HG02938 (cell line): ENCODE measurements at regions not wholly inside any gene's neighbourhood (a gene's known extent, or its start where the extent isn't known, plus 50 kb on each side); places are given as distances from the start of the nearest gene placed in this dataset.
"Not testable (repeated sequence)": the region's sequence is repeated elsewhere in the genome, so short reads cannot be mapped to it uniquely, and the experiment has no call there.

Experiments
- ATAC-seq: cut with Tn5 transposase; IDR thresholded peaks from one replicate; pipeline ENCODE4 v1.9.1; 2021; ENCODE audit warnings: mild to moderate bottlenecking, moderate library complexity; ENCODE audit not compliant: unreplicated experiment

DNA sequence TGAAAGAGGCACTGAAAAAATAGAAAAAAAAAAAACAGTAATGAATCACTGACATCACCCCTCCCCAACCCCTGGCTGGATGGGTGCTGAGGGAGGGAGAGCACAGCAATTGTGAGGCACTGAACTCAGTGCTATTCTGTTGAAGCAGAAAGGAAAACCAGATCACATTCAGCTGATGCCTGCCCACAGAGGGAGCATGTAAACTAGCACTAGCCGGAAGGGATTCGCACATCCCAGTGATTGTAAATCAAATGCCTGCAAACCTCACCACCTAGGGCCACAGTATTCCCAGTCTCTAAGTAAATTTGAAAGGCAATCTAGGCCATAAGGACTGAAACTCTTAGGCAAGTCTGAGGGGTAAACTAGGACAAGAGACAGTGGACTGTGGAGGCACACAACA lies 772.0 kb upstream of the CCDC179 start:
- no peak for ATAC-seq

GRCh38 chr11:23644443-23644842 lies 784.2 kb upstream of the CCDC179 start:
- ATAC-seq: no peak

- not testable (repeated sequence) for ATAC-seq
Measured at GRCh38 chr11:23652336-23652735, 792.1 kb upstream of the CCDC179 start.

GRCh38 chr11:23653071-23653675 lies 792.9 kb upstream of the CCDC179 start:
- no peak for ATAC-seq

GRCh38 chr11:23668324-23668723 lies 808.0 kb upstream of the CCDC179 start:
- no peak for ATAC-seq

DNA sequence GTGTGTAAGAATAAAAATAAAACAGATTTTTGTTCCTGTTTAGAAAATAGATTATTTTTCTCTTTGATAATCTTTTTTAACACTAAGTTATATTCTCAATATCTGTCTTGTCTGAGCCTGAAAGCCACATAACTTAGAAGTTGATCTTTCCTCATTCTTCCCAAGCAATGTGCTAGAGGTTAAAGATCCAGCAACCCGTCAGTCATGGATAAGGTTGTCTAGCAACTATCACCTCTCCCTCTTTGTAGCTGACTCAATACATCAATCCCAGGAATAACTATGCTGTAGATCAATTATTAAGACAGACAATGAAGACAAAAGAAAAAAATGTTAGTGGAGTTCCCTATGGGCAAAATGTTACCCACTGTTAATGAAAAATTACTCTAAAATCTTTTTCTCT lies 813.1 kb upstream of the CCDC179 start:
- ATAC-seq: no peak

- ATAC-seq: no peak
Measured at GRCh38 chr11:23674866-23675265, 814.6 kb upstream of the CCDC179 start.

DNA sequence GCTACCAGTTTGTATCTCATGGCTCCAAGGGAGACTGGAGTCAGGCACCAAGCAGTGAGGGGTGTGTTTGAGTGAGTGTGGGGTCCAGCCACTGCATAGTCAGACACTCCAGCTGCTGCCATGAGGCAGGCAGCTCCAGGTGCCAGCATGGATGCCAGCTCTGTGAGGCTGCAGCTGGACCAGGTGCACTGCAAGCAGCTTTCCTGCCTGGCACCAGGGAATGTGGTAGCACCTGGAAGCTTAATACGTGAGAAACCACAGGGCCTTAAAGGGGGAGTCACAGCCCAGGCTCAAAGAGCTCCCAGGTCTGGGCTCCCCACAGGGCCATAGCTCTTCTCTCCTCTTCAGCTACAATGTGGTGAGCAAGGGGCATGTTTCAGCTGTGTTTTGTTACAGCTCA lies 817.8 kb upstream of the LUZP2 start:
- ATAC-seq: no peak

DNA sequence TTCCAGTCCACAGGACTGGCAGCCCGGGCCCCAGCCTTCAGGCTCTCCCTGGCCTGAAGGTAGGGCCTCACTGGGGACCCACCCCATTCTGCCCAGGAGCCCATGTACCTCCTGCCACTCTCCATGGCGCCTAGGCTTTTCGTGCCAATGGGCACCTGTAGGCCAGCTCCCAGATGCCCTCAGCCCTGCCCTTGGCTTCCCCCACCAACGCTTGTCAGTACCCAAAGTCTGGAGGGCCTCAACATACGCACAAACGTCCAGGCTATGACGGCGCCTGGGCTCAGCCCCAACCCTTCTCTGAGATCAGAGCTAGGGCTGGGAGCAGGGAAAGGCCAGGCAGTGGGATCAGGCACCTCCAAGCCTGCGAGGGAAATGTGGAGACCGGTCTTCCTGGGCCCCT lies 816.9 kb upstream of the LUZP2 start:
- ATAC-seq: no peak

DNA sequence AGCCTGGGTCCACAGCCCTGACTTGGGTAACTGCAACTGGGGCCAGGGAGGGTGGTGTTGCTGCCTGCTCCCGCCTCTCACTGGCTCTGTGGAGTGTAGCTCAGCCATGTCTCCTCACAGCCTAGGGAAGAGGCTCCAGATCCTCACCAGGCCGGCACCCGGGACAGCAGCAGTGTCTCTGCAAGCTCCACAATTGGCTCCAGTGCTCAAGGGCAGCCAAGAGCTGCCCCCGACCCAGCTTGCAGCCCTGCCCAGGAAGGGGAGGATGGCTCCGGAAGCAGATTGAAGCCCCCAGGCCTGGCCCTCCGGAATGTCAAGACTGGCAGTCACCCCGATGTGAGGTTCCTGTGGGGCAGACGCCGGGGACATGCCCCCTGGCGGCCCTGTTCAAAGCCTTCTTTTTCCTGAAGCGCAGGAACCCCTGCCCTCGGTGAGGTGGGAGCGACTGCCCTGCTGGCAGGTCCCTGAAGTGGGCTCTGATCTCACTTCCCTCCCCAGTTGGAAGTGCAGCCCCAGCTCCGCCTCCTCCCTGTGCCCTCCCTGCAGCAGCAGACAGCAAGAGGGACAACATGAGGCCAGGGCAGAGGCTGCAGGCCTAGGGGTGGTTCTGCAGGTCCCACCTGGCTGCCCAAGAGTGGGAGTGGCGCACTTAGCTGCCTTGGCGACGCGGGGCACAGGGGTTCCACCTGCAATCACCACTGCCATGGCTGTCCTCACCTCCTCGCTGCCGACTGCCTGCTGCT lies 816.2 kb upstream of the LUZP2 start:
- no peak for ATAC-seq

- no peak for ATAC-seq
Measured at GRCh38 chr11:23684701-23685100, 812.2 kb upstream of the LUZP2 start.

- ATAC-seq: no peak
Measured at GRCh38 chr11:23687991-23688390, 808.9 kb upstream of the LUZP2 start.

GRCh38 chr11:23688411-23688810 lies 808.4 kb upstream of the LUZP2 start:
- no peak for ATAC-seq

- ATAC-seq: no peak
Measured at GRCh38 chr11:23688835-23689234, 808.0 kb upstream of the LUZP2 start.

- no peak for ATAC-seq
Measured at GRCh38 chr11:23696688-23697415, 800.0 kb upstream of the LUZP2 start.

DNA sequence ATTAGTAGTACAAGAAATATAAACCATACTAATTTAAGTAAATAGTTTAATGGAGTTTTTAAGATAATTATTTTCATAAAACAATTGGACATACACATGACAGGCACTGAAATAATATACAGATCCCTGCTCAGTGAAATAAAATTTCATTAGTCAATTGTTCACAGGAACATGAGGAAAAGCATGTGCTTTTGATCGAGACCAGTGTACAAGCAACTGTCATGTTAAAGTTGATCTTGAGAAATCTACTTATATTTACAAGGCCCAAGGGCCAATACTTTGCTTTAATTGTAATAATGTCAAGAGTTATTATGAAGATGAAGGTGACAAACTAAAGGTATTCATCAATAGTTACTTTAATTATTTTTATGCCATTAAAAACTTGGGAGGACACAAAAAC lies 792.7 kb upstream of the LUZP2 start:
- no peak for ATAC-seq

GRCh38 chr11:23711981-23712380 lies 784.9 kb upstream of the LUZP2 start:
- no peak for ATAC-seq

GRCh38 chr11:23719016-23719415 lies 777.8 kb upstream of the LUZP2 start:
- ATAC-seq: no peak

DNA sequence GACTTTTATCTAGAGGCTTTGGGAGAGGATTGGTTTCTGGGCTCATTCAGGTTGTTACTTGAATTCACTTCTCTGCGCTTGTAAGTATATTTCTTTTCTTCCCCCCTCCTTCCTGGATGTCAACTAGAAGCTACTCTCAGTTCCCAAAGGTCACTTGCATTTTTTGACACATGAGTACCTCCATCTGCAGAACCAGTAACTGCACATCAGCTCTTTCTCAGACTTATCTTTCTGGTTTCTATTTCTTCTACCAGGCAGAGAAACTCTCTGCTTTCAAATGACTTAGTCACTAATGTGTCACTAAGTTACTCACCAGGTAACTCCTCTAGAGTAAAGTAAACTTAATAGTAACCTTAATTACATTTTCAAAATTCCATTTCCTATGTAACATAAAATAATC lies 773.0 kb upstream of the LUZP2 start:
- ATAC-seq: peak; percentile 84

- no peak for ATAC-seq
Measured at GRCh38 chr11:23725752-23726151, 771.1 kb upstream of the LUZP2 start.

DNA sequence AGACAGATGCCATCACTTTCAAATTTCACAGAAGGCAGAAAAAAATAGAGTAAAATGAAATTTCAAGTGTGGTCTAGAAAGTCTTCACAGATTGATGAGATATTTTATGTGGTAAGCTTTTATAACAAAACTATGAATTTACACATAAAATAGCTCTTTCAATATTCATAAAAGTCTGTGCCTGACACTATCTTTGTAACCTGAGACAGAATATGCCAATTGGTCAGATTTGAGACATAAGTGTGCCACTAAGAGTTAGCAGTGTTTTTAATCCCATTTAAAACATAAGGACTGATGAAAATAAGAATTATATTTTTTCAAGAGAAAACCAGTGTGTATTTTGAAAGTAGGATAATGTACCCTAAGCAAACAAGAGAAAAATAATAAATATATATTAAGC lies 769.5 kb upstream of the LUZP2 start:
- no peak for ATAC-seq

DNA sequence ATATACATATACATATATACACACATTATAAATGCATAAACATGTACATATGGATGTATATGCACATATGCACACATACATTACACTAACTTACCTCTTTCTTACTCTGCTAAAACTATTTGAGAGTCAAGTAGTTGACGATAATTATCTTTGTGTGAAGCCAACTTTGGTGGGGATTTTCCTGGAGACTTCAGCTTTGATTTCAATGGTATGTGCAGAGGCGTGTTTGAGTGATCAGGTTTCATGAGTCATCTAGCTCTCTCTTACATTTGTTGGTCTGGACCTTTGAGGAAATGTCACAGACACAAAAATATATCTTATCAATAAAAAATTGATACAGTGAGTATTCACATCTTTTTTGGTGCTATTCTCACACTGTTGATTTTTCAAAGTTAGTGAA lies 769.1 kb upstream of the LUZP2 start:
- no peak for ATAC-seq
